GM10266 (cell line): ENCODE measurements at regions not wholly inside any gene's neighbourhood (a gene's known extent, or its start where the extent isn't known, plus 50 kb on each side); places are given as distances from the start of the nearest gene placed in this dataset.

ENCODE experiments used
- DNase-seq: peaks from one replicate; pipeline ENCODE4 v3.0.0; 2012; ENCODE audit errors: extremely low spot score
- TF ChIP-seq, protein P1 (sequence below): IDR thresholded peaks from 2 replicates; pipeline ENCODE4 v1.5.1; 2012; ENCODE audit warnings: mild to moderate bottlenecking, low read depth; ENCODE audit not compliant: control insufficient read depth, insufficient read depth; ENCODE audit errors: missing control alignments

DNA sequence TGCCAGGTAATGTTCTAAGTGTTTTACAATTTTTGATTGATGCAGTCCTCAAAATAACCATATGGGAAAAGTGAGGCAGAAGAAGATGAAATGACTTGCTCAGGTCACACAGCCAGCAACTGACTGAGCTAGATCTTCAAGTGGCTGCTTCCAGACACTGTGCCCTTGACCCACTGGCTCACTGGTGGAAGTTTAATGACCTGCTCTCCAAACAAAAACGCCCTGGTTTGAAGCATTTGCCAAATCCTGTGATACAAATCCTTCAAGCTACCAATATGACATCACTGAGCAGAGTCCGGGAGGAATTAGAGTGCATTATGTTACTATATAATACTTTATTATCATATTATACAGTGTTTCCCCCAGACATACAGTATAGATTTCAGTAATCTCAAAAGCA, 459.4 kb downstream of the GADD45G start:
- TF ChIP-seq, protein P1, sequence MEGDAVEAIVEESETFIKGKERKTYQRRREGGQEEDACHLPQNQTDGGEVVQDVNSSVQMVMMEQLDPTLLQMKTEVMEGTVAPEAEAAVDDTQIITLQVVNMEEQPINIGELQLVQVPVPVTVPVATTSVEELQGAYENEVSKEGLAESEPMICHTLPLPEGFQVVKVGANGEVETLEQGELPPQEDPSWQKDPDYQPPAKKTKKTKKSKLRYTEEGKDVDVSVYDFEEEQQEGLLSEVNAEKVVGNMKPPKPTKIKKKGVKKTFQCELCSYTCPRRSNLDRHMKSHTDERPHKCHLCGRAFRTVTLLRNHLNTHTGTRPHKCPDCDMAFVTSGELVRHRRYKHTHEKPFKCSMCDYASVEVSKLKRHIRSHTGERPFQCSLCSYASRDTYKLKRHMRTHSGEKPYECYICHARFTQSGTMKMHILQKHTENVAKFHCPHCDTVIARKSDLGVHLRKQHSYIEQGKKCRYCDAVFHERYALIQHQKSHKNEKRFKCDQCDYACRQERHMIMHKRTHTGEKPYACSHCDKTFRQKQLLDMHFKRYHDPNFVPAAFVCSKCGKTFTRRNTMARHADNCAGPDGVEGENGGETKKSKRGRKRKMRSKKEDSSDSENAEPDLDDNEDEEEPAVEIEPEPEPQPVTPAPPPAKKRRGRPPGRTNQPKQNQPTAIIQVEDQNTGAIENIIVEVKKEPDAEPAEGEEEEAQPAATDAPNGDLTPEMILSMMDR = no peak
- no peak for DNase-seq

DNA sequence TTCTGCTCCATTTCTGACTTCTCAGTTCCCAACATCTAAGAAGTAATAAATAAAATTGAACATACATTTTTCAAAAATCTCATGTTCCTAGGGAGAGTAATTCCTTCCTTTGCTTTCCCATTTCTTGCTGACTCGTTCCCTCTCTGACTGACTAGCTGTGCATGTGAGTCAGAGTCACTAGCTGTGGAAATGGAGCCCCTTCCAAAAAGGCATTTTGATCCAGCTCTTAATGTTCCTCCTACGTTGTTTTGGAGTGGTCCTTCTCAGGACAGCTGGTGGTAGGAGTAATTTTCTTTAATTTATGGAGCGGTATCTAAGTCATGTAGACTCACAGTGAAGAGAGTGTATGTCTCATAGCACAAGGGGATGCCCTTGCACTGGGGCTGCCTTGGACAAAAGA, 460.2 kb downstream of the GADD45G start:
- DNase-seq = no peak
- TF ChIP-seq, protein P1 = no peak

DNA sequence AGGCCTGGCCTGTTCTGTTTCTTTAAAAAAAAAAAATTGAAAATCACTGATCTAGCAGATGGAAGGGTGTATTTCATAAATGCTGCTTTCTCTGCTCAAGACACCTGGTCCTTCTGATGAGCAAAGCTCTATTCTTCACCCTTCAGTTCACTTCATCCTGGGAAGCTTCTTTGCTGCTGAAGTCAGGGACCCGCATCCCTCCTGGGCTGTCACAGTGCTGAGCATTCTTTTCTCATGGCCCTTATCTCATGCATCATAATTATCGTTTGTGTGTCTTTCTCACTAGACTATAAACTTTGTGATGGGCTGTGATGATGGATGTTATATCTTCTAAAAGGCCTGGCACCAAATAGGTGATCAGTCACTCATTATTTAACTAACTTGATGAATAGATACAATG, 461.0 kb downstream of the GADD45G start:
- no peak for DNase-seq
- TF ChIP-seq, protein P1 = no peak

DNA sequence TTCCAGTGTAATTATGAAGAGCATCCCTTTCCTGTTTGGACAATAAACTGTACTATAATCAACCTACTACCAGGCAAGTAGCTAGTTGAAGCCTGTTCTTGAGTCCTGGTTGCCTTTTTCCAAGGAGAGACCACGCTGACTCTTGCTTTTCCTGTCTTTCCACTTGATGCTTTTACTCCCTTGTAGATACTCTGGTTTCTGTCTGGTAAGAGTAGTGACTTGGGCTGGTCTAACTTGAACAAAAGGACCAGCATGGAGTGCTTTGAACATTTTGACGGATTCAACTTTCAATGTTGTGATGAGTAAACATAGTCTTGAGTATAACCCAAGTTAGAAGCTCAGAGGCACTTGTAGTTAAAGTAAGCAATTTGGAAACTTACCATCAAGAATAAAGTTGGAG, 464.3 kb downstream of the GADD45G start:
- no peak for DNase-seq
- TF ChIP-seq, protein P1 = no peak

DNA sequence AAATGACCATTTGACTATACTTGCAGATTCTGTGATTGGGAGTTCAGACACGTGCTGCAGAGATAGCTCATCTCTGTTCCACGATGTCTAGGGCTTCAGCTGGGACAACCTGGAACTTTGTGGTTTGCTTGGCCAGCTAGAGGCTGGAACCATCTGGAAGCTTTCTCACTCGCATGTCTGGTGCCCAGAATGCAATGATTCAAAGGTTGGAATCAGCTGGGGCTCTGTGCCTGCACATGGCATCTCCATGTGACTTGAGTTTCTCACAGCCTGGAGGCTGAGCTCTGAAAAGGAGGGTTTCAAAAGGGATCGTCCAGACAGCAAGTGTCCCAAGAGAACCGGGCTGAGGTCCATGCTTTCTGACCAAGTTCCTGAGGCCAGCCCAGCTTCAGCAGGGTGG, 465.2 kb downstream of the GADD45G start:
- no peak for DNase-seq
- TF ChIP-seq, protein P1 = no peak

DNA sequence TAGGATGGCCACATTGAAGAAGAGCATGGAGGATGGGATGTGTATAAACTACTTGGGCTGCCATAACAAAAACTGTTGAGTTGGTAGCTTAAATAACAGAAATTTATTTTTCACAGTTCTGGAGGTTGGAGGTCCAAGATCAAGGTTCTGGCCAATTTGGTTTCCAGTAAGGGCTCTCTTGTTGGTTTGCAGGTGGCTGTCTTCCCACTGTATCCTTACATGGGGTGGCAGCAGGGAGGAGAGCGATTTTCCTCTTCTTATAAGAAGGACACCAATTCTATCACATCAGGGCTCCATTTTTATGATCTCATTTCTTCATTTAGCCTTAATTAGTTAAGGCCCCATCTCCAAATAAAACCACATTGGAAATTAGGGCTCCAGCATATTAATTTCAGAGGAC, 465.7 kb downstream of the GADD45G start:
- DNase-seq = no peak
- TF ChIP-seq, protein P1 = no peak

DNA sequence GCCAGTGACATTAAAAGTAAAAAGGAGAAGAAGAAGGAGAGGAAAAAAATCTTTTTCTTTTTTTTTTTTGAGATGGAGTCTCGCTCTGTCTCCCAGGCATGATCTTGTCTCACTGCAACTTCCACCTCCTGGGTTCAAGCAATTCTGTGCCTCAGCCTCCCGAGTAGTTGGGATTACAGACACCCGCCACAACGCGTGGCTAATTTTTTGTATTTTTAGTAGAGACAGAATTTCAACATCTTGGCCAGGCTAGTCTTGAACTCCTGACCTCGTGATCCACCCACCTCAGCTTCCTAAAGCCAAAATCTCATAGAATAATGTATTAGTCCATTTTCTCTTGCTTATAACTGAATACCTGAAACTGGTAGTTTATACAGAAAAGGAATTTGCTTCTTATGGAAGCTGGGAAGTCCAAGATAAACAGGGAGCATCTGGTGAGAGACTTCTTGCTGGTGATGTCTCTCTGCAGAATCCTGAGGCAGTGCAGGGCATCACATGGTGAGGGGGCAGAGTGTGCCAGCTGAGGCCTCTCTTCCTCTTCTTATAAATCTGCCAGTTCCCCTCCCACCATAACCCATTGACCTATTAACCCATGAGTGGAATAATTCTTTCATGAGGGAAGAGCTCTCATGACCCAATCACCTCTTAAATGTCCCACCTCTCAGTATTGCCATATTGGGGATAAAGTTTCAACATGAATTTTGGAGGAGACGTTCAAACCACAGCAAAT, 466.3 kb downstream of the GADD45G start:
- no peak for DNase-seq
- TF ChIP-seq, protein P1 = no peak
